Activated CD8-positive, alpha-beta memory T cell treated with anti-CD3 and anti-CD28 coated beads for 36 hours (primary cell): ENCODE measurements at regions not wholly inside any gene's neighbourhood (a gene's known extent, or its start where the extent isn't known, plus 50 kb on each side); places are given as distances from the start of the nearest gene placed in this dataset.
"Not testable (repeated sequence)": the region's sequence is repeated elsewhere in the genome, so short reads cannot be mapped to it uniquely, and the experiment has no call there.

Source experiments
- CTCF ChIA-PET: fragments of 350-600 bp; sonication (Branson Sonifier 250); formaldehyde crosslinking; loops from one replicate; lab custom pipeline; 2021; ENCODE audit warnings: antibody characterized with exemption; lab: Charles Lee
- POLR2A ChIA-PET: fragments of 350-600 bp; sonication (Branson Sonifier 250); formaldehyde crosslinking; loops from one replicate; lab custom pipeline; 2021; ENCODE audit warnings: antibody characterized with exemption; lab: Charles Lee

GRCh38 chr12:33773091-33773490 lies 249.2 kb upstream of the ALG10 start:
- CTCF ChIA-PET, POLR2A ChIA-PET: not testable (repeated sequence)

- ChIA-PET POLR2A (no interaction called here), CTCF (no interaction called here)
These were observed 235.8 kb upstream of the ALG10 start for GRCh38 chr12:33786532-33786931.

- CTCF ChIA-PET: no interaction called here
- POLR2A ChIA-PET: no interaction called here
These were observed 227.3 kb upstream of the ALG10 start for GRCh38 chr12:33794954-33795353.

- POLR2A ChIA-PET: no interaction called here
- CTCF ChIA-PET: no interaction called here
These were observed 226.8 kb upstream of the ALG10 start for GRCh38 chr12:33795536-33795935.

- ChIA-PET POLR2A (no interaction called here), CTCF (no interaction called here)
These were observed 208.8 kb upstream of the ALG10 start for GRCh38 chr12:33813536-33813935.

- ChIA-PET POLR2A (no interaction called here), CTCF (no interaction called here)
These were observed 204.6 kb upstream of the ALG10 start for GRCh38 chr12:33817713-33818112.

- ChIA-PET CTCF (no interaction called here), POLR2A (no interaction called here)
These were observed 204.0 kb upstream of the ALG10 start for GRCh38 chr12:33818313-33818712.

GRCh38 chr12:33825442-33825841 lies 196.9 kb upstream of the ALG10 start:
- POLR2A ChIA-PET: no interaction called here
- CTCF ChIA-PET: no interaction called here

GRCh38 chr12:33825986-33826602 lies 196.2 kb upstream of the ALG10 start:
- CTCF ChIA-PET: no interaction called here
- POLR2A ChIA-PET: no interaction called here

GRCh38 chr12:33828326-33828725 lies 194.0 kb upstream of the ALG10 start:
- ChIA-PET POLR2A (no interaction called here), CTCF (no interaction called here)

GRCh38 chr12:33830070-33830469 lies 192.2 kb upstream of the ALG10 start:
- POLR2A ChIA-PET: no interaction called here
- CTCF ChIA-PET: no interaction called here

- CTCF ChIA-PET: no interaction called here
These were observed 189.4 kb upstream of the ALG10 start for GRCh38 chr12:33832900-33833299.

GRCh38 chr12:33834672-33835071 lies 187.6 kb upstream of the ALG10 start:
- CTCF ChIA-PET: no interaction called here
- POLR2A ChIA-PET: no interaction called here

More at GRCh38 chr12:33832900-33833299, 189.4 kb upstream of the ALG10 start:
- POLR2A ChIA-PET: no interaction called here

GRCh38 chr12:33876618-33877017 lies 145.7 kb upstream of the ALG10 start:
- ChIA-PET POLR2A (no interaction called here), CTCF (no interaction called here)

- ChIA-PET POLR2A (no interaction called here), CTCF (no interaction called here)
These were observed 129.9 kb upstream of the ALG10 start for GRCh38 chr12:33892425-33892824.

GRCh38 chr12:33920460-33920859 lies 101.8 kb upstream of the ALG10 start:
- CTCF ChIA-PET, POLR2A ChIA-PET: not testable (repeated sequence)

GRCh38 chr12:33926095-33926494 lies 96.2 kb upstream of the ALG10 start:
- CTCF ChIA-PET: no interaction called here
- POLR2A ChIA-PET: no interaction called here

- CTCF ChIA-PET, POLR2A ChIA-PET: not testable (repeated sequence)
These were observed 84.6 kb upstream of the ALG10 start for GRCh38 chr12:33937669-33938068.

- POLR2A ChIA-PET: no interaction called here
These were observed 80.1 kb upstream of the ALG10 start for GRCh38 chr12:33942172-33942571.

GRCh38 chr12:33944703-33945437 lies 77.4 kb upstream of the ALG10 start:
- ChIA-PET POLR2A (no interaction called here), CTCF (no interaction called here)

More at GRCh38 chr12:33942172-33942571, 80.1 kb upstream of the ALG10 start:
- CTCF ChIA-PET: no interaction called here

GRCh38 chr12:33945438-33945784 lies 76.9 kb upstream of the ALG10 start:
- CTCF ChIA-PET: no interaction called here
- POLR2A ChIA-PET: no interaction called here
